G401.6 (cell line): ENCODE measurements at regions not wholly inside any gene's neighbourhood (a gene's known extent, or its start where the extent isn't known, plus 50 kb on each side); places are given as distances from the start of the nearest gene placed in this dataset.

Experiments
- FAIRE-seq: peaks from 2 replicates; lab custom pipeline; 2012; peaks lifted over from hg19 to GRCh38; lab: Jason Lieb, UNC

DNA sequence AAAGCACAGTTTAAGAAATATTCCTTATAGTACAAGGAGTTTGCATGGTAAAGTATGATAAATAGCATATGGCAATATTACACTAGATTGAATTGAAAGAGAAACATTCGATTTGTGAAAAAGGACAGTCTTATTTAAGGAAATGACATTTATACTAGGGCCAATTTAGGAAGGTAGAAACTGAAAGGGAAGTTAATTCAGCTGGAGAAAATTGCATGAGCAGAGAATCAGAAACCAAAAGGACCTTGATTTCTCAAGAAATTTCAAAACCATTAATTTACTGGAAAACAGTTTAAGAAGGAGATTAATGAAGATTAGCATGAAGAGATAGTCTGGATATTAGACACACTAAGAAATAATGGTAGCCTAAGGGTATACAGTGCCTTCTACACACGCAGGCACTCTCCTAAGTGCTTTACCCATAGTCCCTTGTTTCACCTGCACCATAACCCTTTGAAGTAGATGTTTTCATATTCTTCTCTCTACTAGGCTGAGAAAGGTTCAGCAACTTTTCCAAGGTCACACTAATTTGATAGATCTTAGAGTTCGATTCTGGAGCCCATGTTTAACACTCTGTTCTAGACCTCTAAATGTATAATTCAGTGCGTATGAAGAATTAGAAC, 259.1 kb upstream of the SLIT2 start:
- no peak for FAIRE-seq

- FAIRE-seq, result no peak
Observed at GRCh38 chr4:19987746-19988145, 264.0 kb upstream of the SLIT2 start.

GRCh38 chr4:19983072-19983471, 268.6 kb upstream of the SLIT2 start:
- no peak for FAIRE-seq

- no peak for FAIRE-seq
Observed at GRCh38 chr4:19982556-19982955, 269.1 kb upstream of the SLIT2 start.

DNA sequence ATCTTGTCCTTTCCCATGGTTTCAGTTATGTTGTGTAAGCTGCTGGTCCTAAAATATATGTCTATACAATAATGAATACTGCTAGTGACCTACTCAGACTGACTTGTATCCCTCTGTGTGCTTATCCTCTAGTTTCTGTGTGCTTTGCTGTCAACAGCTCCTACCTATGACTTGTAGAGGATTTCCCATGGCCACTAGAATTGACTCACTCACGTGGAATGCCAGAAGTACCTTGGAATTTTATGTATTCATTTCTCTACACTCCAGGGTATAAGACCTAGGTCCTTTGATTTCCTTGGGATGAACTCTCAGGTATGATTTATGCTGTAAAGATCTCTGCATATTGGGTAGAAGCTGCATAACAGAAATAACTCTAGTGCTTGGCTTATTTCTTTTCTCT, 279.9 kb upstream of the SLIT2 start:
- FAIRE-seq, result no peak

- no peak for FAIRE-seq
Observed at GRCh38 chr4:19969492-19969891, 282.2 kb upstream of the SLIT2 start.

- no peak for FAIRE-seq
Observed at GRCh38 chr4:19961091-19961490, 290.6 kb upstream of the SLIT2 start.

GRCh38 chr4:19958848-19959247, 292.9 kb upstream of the SLIT2 start:
- no peak for FAIRE-seq

- FAIRE-seq, result no peak
Observed at GRCh38 chr4:19947349-19947748, 304.4 kb upstream of the SLIT2 start.

GRCh38 chr4:19945979-19946380, 305.7 kb upstream of the SLIT2 start:
- FAIRE-seq, result no peak

GRCh38 chr4:19945501-19945900, 306.2 kb upstream of the SLIT2 start:
- FAIRE-seq, result no peak

GRCh38 chr4:19944806-19945205, 306.9 kb upstream of the SLIT2 start:
- FAIRE-seq, result no peak

DNA sequence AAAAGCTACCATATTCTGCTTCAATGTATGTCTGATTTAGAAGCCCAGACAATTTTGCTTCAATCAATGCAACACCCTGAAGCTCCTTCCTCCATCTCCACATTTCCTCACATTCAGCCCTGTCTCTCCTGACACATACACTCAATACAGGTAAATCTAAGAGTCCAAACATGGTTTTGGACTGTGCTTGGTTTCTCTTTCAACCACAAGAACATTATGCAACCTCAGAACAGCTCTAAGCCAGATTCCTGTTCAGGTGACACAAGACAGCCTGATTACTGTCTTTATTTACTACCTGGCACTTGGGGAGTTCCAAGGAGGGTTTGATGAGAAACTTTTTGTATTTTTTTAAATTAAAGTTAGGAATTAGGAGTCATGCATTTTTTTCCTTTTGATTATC, 307.5 kb upstream of the SLIT2 start:
- no peak for FAIRE-seq

DNA sequence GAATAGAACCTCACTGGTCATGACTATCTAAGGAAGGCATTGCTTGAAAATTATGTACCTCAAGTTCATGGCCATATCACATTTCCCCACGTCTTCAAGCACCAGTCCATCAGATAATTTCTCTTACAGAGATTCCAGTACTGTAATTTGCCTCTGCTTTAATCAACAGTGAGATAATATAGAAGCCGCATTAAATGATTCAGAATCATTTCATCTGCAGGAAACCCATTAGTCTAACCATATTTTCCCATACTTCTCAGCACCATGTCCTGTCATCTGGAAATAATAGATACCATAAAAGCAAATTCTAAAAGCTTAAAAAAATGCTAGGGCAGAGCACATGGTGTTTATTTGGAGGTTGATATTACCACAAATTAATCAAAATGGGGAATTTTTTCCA, 310.3 kb upstream of the SLIT2 start:
- no peak for FAIRE-seq

- no peak for FAIRE-seq
Observed at GRCh38 chr4:19940861-19941260, 310.8 kb upstream of the SLIT2 start.

DNA sequence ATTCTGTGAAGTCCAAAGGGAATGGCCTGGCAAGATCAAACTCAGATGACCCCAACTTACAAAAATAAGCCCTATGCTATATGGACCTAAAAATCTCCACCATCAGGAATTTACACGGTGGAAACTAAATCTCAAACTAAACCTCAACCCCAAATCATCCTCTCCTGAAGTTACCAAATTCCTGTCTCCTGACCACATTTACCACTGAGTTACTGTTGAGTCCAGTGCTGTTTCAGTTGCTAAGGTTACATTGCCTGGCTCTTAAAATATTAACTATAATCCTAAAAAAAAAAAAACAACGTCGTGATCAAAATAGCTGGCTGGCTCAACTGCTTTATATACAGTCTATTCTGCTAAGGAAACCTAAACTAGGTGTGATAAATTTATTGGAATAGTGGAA, 315.2 kb upstream of the SLIT2 start:
- no peak for FAIRE-seq

- no peak for FAIRE-seq
Observed at GRCh38 chr4:19930742-19931141, 321.0 kb upstream of the SLIT2 start.

DNA sequence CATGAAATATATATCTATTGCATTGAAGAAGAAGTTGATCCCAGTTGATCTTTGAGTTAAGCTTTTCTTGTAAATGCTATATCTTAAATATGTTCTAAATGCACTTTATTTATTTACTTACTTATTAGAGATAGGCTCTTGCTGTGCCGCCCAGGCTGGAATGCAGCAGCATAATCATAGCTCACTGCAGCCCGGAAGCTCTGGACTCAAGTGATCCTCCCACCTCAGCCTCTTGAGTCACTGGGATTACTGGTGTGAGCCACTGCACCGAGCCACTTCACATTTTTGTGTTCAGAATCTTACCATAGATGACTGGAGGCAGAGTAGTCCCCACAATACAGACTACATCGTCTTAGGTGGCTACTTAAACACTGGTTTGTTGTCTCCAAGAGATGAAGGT, 324.3 kb upstream of the SLIT2 start:
- no peak for FAIRE-seq

DNA sequence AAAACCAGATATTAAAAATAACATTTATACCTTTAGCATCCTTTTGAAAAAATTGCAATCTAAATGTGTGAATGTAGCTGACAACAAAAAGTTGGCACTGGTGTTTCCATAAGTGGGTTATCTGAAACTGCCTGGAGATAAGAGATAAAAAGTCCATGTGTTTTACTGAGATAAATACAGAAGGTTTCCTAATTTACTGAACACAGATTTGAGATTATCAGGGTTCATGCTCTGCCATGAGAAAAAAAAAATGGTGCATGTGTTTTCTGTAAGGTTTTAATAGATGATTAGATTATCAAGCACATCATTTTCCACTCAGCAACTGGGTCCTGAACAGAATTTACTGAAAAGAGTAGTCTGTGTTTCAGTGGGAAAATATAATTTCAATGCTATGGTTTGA, 326.2 kb upstream of the SLIT2 start:
- FAIRE-seq, result no peak

GRCh38 chr4:19924761-19925160, 326.9 kb upstream of the SLIT2 start:
- FAIRE-seq, result no peak

DNA sequence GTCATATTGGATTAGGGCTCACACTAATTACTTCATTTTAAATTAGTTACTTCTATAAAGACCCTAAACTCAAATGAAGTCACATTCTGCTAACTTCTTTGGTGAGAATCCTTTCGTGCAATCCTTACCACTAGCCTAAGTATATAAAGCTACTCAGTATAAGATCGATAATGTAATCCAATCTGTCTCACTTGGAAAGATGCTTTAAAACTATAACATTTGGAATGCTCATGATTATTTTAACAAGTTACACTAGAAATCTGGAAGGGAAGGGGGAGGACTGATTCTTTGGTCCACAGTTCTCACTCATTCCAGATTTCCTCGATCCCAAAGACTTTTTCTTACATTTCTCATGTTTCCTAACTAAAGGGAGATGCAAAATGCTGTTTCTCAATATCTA, 336.4 kb upstream of the SLIT2 start:
- no peak for FAIRE-seq

GRCh38 chr4:19913650-19914049, 338.1 kb upstream of the SLIT2 start:
- FAIRE-seq, result no peak

GRCh38 chr4:19910861-19911525, 340.7 kb upstream of the SLIT2 start:
- FAIRE-seq, result no peak

DNA sequence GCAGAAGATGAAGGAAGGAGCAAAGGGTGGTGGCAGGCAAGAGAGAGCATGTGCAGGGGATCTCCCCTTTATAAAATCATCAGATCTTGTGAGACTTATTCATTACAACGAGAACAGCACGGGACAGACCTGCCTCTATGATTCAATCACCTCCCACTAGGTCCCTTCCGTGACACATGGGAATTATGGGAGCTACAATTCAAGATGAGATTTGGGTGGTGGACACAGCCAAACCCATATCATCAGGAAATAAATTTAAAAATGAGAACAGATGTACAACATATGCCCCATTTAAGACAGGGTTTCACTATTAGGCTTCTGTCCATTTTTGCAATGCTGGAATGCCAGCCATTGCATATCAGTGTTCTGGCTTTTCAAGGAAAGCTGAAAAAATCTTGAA, 346.7 kb upstream of the SLIT2 start:
- FAIRE-seq, result no peak

GRCh38 chr4:19888587-19888986, 363.1 kb upstream of the SLIT2 start:
- FAIRE-seq, result no peak
